H1 (cell line): ENCODE measurements at regions not wholly inside any gene's neighbourhood (a gene's known extent, or its start where the extent isn't known, plus 50 kb on each side); places are given as distances from the start of the nearest gene placed in this dataset.
A peak's percentile ranks its signal among the peaks of the same experiment; 100 is the strongest.

ENCODE experiments used
- CTCF ChIA-PET: fragments of 300-600 bp; sonication (Branson Sonifier 250); formaldehyde crosslinking; loops from one replicate; lab custom pipeline; 2021; ENCODE audit not compliant: partially characterized antibody; lab: Charles Lee
- POLR2A ChIA-PET: fragments of 300-600 bp; sonication (Branson Sonifier 250); formaldehyde crosslinking; loops from one replicate; lab custom pipeline; 2021; ENCODE audit warnings: inconsistent platforms; ENCODE audit not compliant: partially characterized antibody; lab: Charles Lee
- DNase-seq, 2 experiments: peaks; one replicate each; pipeline versions ENCODE4 v3.0.0 to v3.0.0-alpha.2; 2010 to 2022; ENCODE audit warnings: low spot score in 2 of 2, low read depth in 1 of 2, mixed read lengths in 1 of 2
- FAIRE-seq: peaks from 2 replicates; lab custom pipeline; 2011; peaks lifted over from hg19 to GRCh38; lab: Jason Lieb, UNC
- H2AFZ ChIP-seq: 2 replicates; pipeline ENCODE4 v1.8.1; 2012; ENCODE audit warnings: low read length, inconsistent platforms
- H2AK5ac ChIP-seq: 2 replicates; pipeline ENCODE4 v1.6.1; 2013; ENCODE audit warnings: low read depth, low read length
- H2BK120ac ChIP-seq: replicated peaks from 2 replicates; pipeline ENCODE3; 2013; ENCODE audit warnings: low read depth, low read length, inconsistent platforms
- H2BK12ac ChIP-seq: 2 replicates; pipeline ENCODE4 v1.6.1; 2013; ENCODE audit warnings: low read depth, low read length
- H2BK15ac ChIP-seq: 2 replicates; pipeline ENCODE4 v1.6.1; 2013; ENCODE audit warnings: low read length
- H2BK20ac ChIP-seq: 2 replicates; pipeline ENCODE4 v1.6.1; 2013; ENCODE audit warnings: low read length
- H2BK5ac ChIP-seq: 2 replicates; pipeline ENCODE4 v1.6.1; 2013; ENCODE audit warnings: low read depth, low read length
- H3K14ac ChIP-seq: 2 replicates; pipeline ENCODE4 v1.6.1; 2013; ENCODE audit warnings: inconsistent platforms; ENCODE audit not compliant: insufficient read length
- H3K18ac ChIP-seq: 2 replicates; pipeline ENCODE4 v1.6.1; 2013; ENCODE audit warnings: low read length; ENCODE audit errors: extremely low read depth
- H3K23ac ChIP-seq: 2 replicates; pipeline ENCODE4 v1.6.1; 2013; ENCODE audit warnings: inconsistent platforms; ENCODE audit not compliant: insufficient read length
- H3K23me2 ChIP-seq: 2 replicates; pipeline ENCODE4 v1.6.1; 2013; ENCODE audit warnings: low read depth, low read length
- H3K27ac ChIP-seq: 2 replicates; pipeline ENCODE4 v1.6.1; 2011; ENCODE audit warnings: low read depth, low read length, inconsistent platforms
- H3K27me3 ChIP-seq, 4 experiments: replicated peaks in 1 of 4; 1 replicate in 1 of 4; 2 replicates in 3 of 4; pipeline versions ENCODE4 v1.6.1 to v1.8.1; 2011 to 2013; ENCODE audit warnings: low read length in 3 of 4, mild to moderate bottlenecking in 3 of 4, inconsistent platforms in 2 of 4, mixed read lengths in 2 of 4, moderate library complexity in 1 of 4; ENCODE audit not compliant: control insufficient read depth in 3 of 4, insufficient read depth in 3 of 4; ENCODE audit errors: extremely low read depth in 1 of 4
- H3K36me3 ChIP-seq, 4 experiments: 2 replicates each; pipeline versions ENCODE4 v1.6.1 to v1.8.1; 2011 to 2013; ENCODE audit warnings: mild to moderate bottlenecking in 4 of 4, low read length in 3 of 4, moderate library complexity in 2 of 4, control low read depth in 1 of 4, inconsistent platforms in 1 of 4; ENCODE audit not compliant: insufficient read depth in 4 of 4, control insufficient read depth in 2 of 4
- H3K4ac ChIP-seq: replicated peaks from 2 replicates; pipeline ENCODE3; 2013; ENCODE audit warnings: low read length, low read depth, mixed read lengths, inconsistent platforms; ENCODE audit not compliant: insufficient read length
- H3K4me1 ChIP-seq, 4 experiments: replicated peaks in 1 of 4; 1 replicate in 1 of 4; 2 replicates in 3 of 4; pipeline versions ENCODE4 v1.6.1 to v1.8.1; 2011 to 2013; ENCODE audit warnings: low read length in 3 of 4, inconsistent platforms in 2 of 4, mixed read lengths in 1 of 4; ENCODE audit not compliant: insufficient read depth in 4 of 4, control insufficient read depth in 3 of 4
- H3K4me2 ChIP-seq, 2 experiments: 2 replicates each; pipeline versions ENCODE4 v1.6.1 to v1.8.1; 2011 to 2013; ENCODE audit warnings: low read depth in 2 of 2, low read length in 2 of 2, control low read depth in 1 of 2, inconsistent platforms in 1 of 2, mild to moderate bottlenecking in 1 of 2; ENCODE audit not compliant: insufficient read depth in 1 of 2
- H3K4me3 ChIP-seq, 4 experiments: fragments of 200-600, 300-600 bp in 1 of 4; sonication (generic), shearing (Covaris generic), sonication (Bioruptor Twin) in 1 of 4; 2 replicates each; pipeline versions ENCODE4 v1.5.1 to v1.8.1; 2011 to 2016; ENCODE audit warnings: low read length in 4 of 4, low read depth in 3 of 4, control low read depth in 2 of 4, inconsistent platforms in 2 of 4, mild to moderate bottlenecking in 2 of 4, mixed read lengths in 1 of 4, moderate library complexity in 1 of 4; ENCODE audit not compliant: insufficient read depth in 2 of 4; ENCODE audit errors: extremely low read depth in 1 of 4
- H3K56ac ChIP-seq: replicated peaks from 2 replicates; pipeline ENCODE3; 2013; ENCODE audit warnings: low read depth, mild to moderate bottlenecking, mixed read lengths, low read length, inconsistent platforms; ENCODE audit not compliant: insufficient read length
- H3K79me1 ChIP-seq: 2 replicates; pipeline ENCODE4 v1.6.1; 2013; ENCODE audit warnings: low read depth, low read length, control low read depth
- H3K79me2 ChIP-seq, 2 experiments: 2 replicates each; pipeline versions ENCODE4 v1.6.1 to v1.8.1; 2012 to 2013; ENCODE audit warnings: low read length in 2 of 2, mild to moderate bottlenecking in 2 of 2, inconsistent platforms in 1 of 2; ENCODE audit not compliant: insufficient read depth in 2 of 2, control insufficient read depth in 1 of 2
- H3K9ac ChIP-seq, 4 experiments: replicated peaks in 1 of 4; 1 replicate in 1 of 4; 2 replicates in 3 of 4; pipeline versions ENCODE4 v1.6.1 to v1.8.1; 2011 to 2013; ENCODE audit warnings: low read depth in 3 of 4, low read length in 3 of 4, control low read depth in 2 of 4, mild to moderate bottlenecking in 2 of 4, moderate library complexity in 2 of 4, inconsistent platforms in 1 of 4; ENCODE audit errors: extremely low read depth in 1 of 4
- H3K9me3 ChIP-seq, 2 experiments: 2 replicates each; pipeline versions ENCODE4 v1.6.1 to v1.8.1; 2012 to 2013; ENCODE audit warnings: mild to moderate bottlenecking in 2 of 2, moderate library complexity in 2 of 2, control low read depth in 1 of 2, inconsistent platforms in 1 of 2, low read depth in 1 of 2, low read length in 1 of 2, mixed read lengths in 1 of 2; ENCODE audit not compliant: insufficient read depth in 2 of 2
- H4K20me1 ChIP-seq, 2 experiments: replicated peaks in 1 of 2; 2 replicates each; pipeline versions ENCODE3 to v1.8.1; 2011 to 2013; ENCODE audit warnings: inconsistent platforms in 2 of 2, low read length in 2 of 2, mild to moderate bottlenecking in 1 of 2; ENCODE audit not compliant: insufficient read depth in 2 of 2, control insufficient read depth in 1 of 2
- H4K5ac ChIP-seq: 2 replicates; pipeline ENCODE4 v1.6.1; 2013; ENCODE audit warnings: low read length, low read depth, mixed read lengths, inconsistent platforms; ENCODE audit not compliant: insufficient read length
- H4K8ac ChIP-seq: 2 replicates; pipeline ENCODE4 v1.8.0; 2013; ENCODE audit warnings: mild to moderate bottlenecking, moderate library complexity, low read length, inconsistent platforms; ENCODE audit not compliant: insufficient read depth; ENCODE audit errors: extremely low read depth
- H4K91ac ChIP-seq: replicated peaks from 2 replicates; pipeline ENCODE3; 2013; ENCODE audit warnings: low read length, mixed read lengths, inconsistent platforms; ENCODE audit not compliant: insufficient read length
- EGR1 ChIP-seq: IDR thresholded peaks from 2 replicates; pipeline ENCODE4 v1.6.1; 2011; ENCODE audit warnings: low read depth, low read length, borderline replicate concordance
- EP300 ChIP-seq, 2 experiments: IDR thresholded peaks; 1 replicate in 1 of 2; 2 replicates in 1 of 2; pipeline ENCODE4 v1.6.1; 2011 to 2012; ENCODE audit warnings: low read depth in 2 of 2, low read length in 2 of 2, mild to moderate bottlenecking in 2 of 2, borderline replicate concordance in 1 of 2, inconsistent platforms in 1 of 2, moderate library complexity in 1 of 2
- HDAC2 ChIP-seq, 2 experiments: fragments of 300-600 bp in 1 of 2; sonication (generic) in 1 of 2; IDR thresholded peaks; 2 replicates each; pipeline ENCODE4 v1.6.1; 2011 to 2012; ENCODE audit warnings: low read depth in 2 of 2, low read length in 2 of 2, mild to moderate bottlenecking in 2 of 2, moderate library complexity in 2 of 2, borderline replicate concordance in 1 of 2, inconsistent platforms in 1 of 2
- HDAC6 ChIP-seq: IDR thresholded peaks from one replicate; pipeline ENCODE4 v1.7.1; 2012; ENCODE audit warnings: low read depth, mild to moderate bottlenecking, inconsistent platforms, low read length, moderate library complexity
- JUN ChIP-seq: IDR thresholded peaks from 2 replicates; pipeline ENCODE4 v1.6.1; 2011; ENCODE audit warnings: low read depth, mild to moderate bottlenecking, improper control_type of control experiment, low read length
- KDM1A ChIP-seq: fragments of 200-600, 300-600 bp; sonication (generic); IDR thresholded peaks from 2 replicates; pipeline ENCODE4 v1.7.1; 2016; ENCODE audit warnings: mild to moderate bottlenecking, low read length, borderline replicate concordance
- KDM5A ChIP-seq: fragments of 200-600 bp; IDR thresholded peaks from 2 replicates; pipeline ENCODE4 v1.7.1; 2012; ENCODE audit warnings: mild to moderate bottlenecking, low read length, inconsistent platforms, mixed read lengths
- RFX5 ChIP-seq: IDR thresholded peaks from 2 replicates; pipeline ENCODE4 v1.6.1; 2011; ENCODE audit warnings: low read depth, low read length, improper control_type of control experiment, borderline replicate concordance
- SP2 ChIP-seq: IDR thresholded peaks from 2 replicates; pipeline ENCODE4 v1.6.1; 2012; ENCODE audit warnings: mild to moderate bottlenecking, low read length, inconsistent platforms
- TAF1 ChIP-seq: IDR thresholded peaks from 2 replicates; pipeline ENCODE4 v1.6.1; 2011; ENCODE audit warnings: mild to moderate bottlenecking, low read depth, low read length
- WGBS, 2 experiments: shearing (Covaris generic) in 1 of 2; methylation state at CpG; one replicate each; pipeline versions ENCODE4 v1.1.6 to v1.1.7; 2013 to 2015; ENCODE audit warnings: low lambda C conversion rate in 2 of 2, mixed read lengths in 2 of 2, inconsistent platforms in 1 of 2, low coverage in 1 of 2, missing lambda C conversion rate in 1 of 2; ENCODE audit not compliant: insufficient replicate concordance in 2 of 2, insufficient coverage in 1 of 2, insufficient read length in 1 of 2; ENCODE audit errors: extremely low coverage in 1 of 2, missing lambda C conversion rate in 1 of 2; 5-methylcytosine and 5-hydroxymethylcytosine counted together
- TF ChIP-seq, protein P1 (sequence below): IDR thresholded peaks from 2 replicates; pipeline ENCODE4 v1.6.1; 2012; ENCODE audit warnings: inconsistent platforms

DNA sequence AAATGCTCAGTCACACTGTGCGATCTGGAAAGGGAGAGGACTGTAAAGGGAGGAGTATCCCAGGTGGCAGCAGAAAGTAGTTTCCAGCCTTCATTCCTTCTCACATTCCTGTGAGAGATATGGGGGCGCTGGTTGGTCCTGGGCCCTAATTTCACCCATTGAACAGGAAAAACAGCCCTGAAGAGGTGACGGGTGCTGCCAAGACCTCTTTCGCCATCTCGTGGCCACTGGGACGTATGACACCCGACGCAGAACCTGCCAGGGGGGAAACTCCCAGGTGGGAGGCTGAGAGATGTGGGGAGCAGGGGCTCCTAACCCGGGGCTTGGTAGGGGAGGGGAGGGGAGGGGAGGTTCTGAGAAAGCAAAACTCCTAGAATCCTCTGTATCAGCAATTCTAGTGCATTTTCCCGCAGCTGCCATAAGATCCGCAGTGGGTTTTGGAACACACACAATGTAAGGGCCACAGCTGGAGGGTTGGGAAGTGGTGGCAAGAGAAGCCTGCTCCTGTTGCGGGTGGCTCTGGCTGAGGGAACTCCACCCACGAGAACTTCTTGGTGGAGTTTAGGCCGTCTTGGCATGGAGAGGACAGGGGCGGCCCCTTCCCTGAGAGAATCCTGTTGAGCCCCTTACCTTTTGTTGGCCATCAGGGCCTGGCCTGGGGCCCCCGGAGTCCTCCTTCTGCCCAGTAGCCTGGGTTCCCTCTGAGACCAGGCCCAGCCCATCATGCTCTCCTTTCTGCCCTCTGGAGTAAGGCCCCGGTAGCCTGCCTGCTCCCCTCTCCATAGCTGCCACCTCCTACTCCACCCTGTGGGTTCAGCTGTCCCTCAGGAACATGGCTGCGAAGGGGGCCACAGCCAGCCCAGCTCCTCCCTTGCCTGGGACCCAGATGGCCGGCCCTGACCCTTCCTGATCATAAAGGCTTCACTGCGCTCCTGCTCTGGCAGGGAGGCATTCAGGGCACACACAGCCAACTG, 134.1 kb downstream of the OR13H1 start:
- Histone ChIP-seq H3K14ac (no peak overlapping the region), H4K91ac (no peak overlapping the region), H2BK20ac (no peak overlapping the region), H3K23ac (no peak overlapping the region), H3K79me1 (no peaks in the 10 kb centered on the region), H3K18ac (no peak overlapping the region), H2AFZ (no peak overlapping the region), H3K4me2 (no peak overlapping the region; a peak in 1 of 4 replicates), H2BK120ac (no peak overlapping the region), H3K4ac (no peak overlapping the region), H2BK12ac (no peak overlapping the region), H3K9me3 (no peaks in the 10 kb centered on the region), H3K36me3 (no peaks in the 10 kb centered on the region), H2BK15ac (no peak overlapping the region), H3K23me2 (no peaks in the 10 kb centered on the region), H2BK5ac (no peak overlapping the region), H3K56ac (no peak overlapping the region), H3K4me1 (no peaks in the 10 kb centered on the region), H3K27ac (no peak overlapping the region), H4K5ac (no peak overlapping the region), H4K8ac (no peak overlapping the region), H3K27me3 (no peaks in the 10 kb centered on the region), H3K4me3 (no peak overlapping the region), H2AK5ac (no peak overlapping the region), H3K79me2 (no peaks in the 10 kb centered on the region), H4K20me1 (no peaks in the 10 kb centered on the region), H3K9ac (no peak overlapping the region)
- FAIRE-seq (no peak), DNase-seq (peak; percentile 17 to 70)
- 57% methylated on average over 9 of the region's 20 CpGs; no CpG with 5 or more reads in 1 of the 2 experiments for WGBS, 2 experiments
- ChIA-PET CTCF (interaction anchor here (0.7 to 3.7 kb wide), 12 partner anchors 10 to 702 kb away, joined by 3 to 30 read pairs (median 3); no protein-coding TSS in a partner anchor), POLR2A (no interaction called here)
- TF ChIP-seq TAF1 = no peak
- no peak for TF ChIP-seq EP300 (IDR thresholded peaks at IDR 0.05; ENCODE audit: borderline replicate concordance in 1 of 2, low read depth in 2 of 2, low read length in 2 of 2)
- no peak for TF ChIP-seq SP2
- TF ChIP-seq EGR1 = no peak
- TF ChIP-seq JUN = no peak
- TF ChIP-seq HDAC2 (IDR thresholded peaks at IDR 0.05; ENCODE audit: borderline replicate concordance in 1 of 2, low read depth in 2 of 2, low read length in 2 of 2) = no peak
- TF ChIP-seq KDM5A = no peak
- no peak for TF ChIP-seq RFX5
- TF ChIP-seq, protein P1, sequence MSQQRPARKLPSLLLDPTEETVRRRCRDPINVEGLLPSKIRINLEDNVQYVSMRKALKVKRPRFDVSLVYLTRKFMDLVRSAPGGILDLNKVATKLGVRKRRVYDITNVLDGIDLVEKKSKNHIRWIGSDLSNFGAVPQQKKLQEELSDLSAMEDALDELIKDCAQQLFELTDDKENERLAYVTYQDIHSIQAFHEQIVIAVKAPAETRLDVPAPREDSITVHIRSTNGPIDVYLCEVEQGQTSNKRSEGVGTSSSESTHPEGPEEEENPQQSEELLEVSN = no peak
- no peak for TF ChIP-seq KDM1A
- no peak for TF ChIP-seq HDAC6
